ENCODE measurements at regions not wholly inside any gene's neighbourhood (a gene's known extent, or its start where the extent isn't known, plus 50 kb on each side); places are given as distances from the start of the nearest gene placed in this dataset.
"Not testable (repeated sequence)": the region's sequence is repeated elsewhere in the genome, so short reads cannot be mapped to it uniquely, and the experiment has no call there.

GRCh38 chr13:63249411-63250187 is 1834.0 kb upstream of the PCDH20 start (continued):
- no peak for TF ChIP-seq NFYB (IDR thresholded peaks at IDR 0.05; ENCODE audit: insufficient read depth, low read depth, low read length)
- TF ChIP-seq POLR2AphosphoS5 (IDR thresholded peaks at IDR 0.05; ENCODE audit: low read length): no peak
- no peak for TF ChIP-seq MEF2B (IDR thresholded peaks at IDR 0.05; ENCODE audit: partially characterized antibody, poor library complexity, severe bottlenecking)
- no peak for TF ChIP-seq NFIC (IDR thresholded peaks at IDR 0.05; ENCODE audit: low read depth, low read length)
- no peak for TF ChIP-seq SP1 (IDR thresholded peaks at IDR 0.05; ENCODE audit: low read depth, low read length)

GRCh38 chr13:63236667-63237396 is 1821.2 kb upstream of the PCDH20 start:
- H3K9me3 ChIP-seq (replicated peaks; ENCODE audit: control insufficient read depth, insufficient read depth, low read length); H2AFZ ChIP-seq (ENCODE audit: control insufficient read depth, low read depth, low read length); CTCF ChIA-PET; BruUV-seq (replicated peaks); DNase-seq (ENCODE audit: low read depth, low spot score); POLR2A ChIA-PET; ATAC-seq; H3K4me2 ChIP-seq (ENCODE audit: control insufficient read depth, insufficient read depth); H3K27me3 ChIP-seq (replicated peaks in 1 of 2; ENCODE audit: control insufficient read depth in 2 of 2, insufficient read depth in 2 of 2, low read length in 1 of 2); RAD21 ChIA-PET (ENCODE audit: unreplicated experiment); FAIRE-seq; H3K4me3 ChIP-seq; H3K4me1 ChIP-seq (ENCODE audit: control insufficient read depth, insufficient read depth, low read length); H3K9ac ChIP-seq (ENCODE audit: control insufficient read depth, insufficient read depth, low read length); H4K20me1 ChIP-seq (ENCODE audit: control insufficient read depth, insufficient read depth); H3K36me3 ChIP-seq (ENCODE audit: control insufficient read depth in 2 of 2, insufficient read depth in 2 of 2, low read length in 1 of 2); H3K27ac ChIP-seq (ENCODE audit: control insufficient read depth, insufficient read depth); in situ Hi-C loops (cut with MboI); H3K79me2 ChIP-seq (ENCODE audit: control insufficient read depth, insufficient read depth, low read length); SMC1A ChIA-PET (ENCODE audit: uncharacterized antibody, unreplicated experiment); intact Hi-C loops (cut with micrococcal nuclease; ENCODE audit: unreplicated experiment): not testable (repeated sequence)
- WGBS (ENCODE audit: insufficient coverage, insufficient replicate concordance, low lambda C conversion rate, missing lambda C conversion rate): 49% methylated on average over 15 of the region's 15 CpGs

- H3K4me1 ChIP-seq (ENCODE audit: control insufficient read depth, insufficient read depth, low read length); in situ Hi-C loops (cut with MboI); FAIRE-seq; SMC1A ChIA-PET (ENCODE audit: uncharacterized antibody, unreplicated experiment); DNase-seq (ENCODE audit: low read depth, low spot score); H2AFZ ChIP-seq (ENCODE audit: control insufficient read depth, low read depth, low read length); H4K20me1 ChIP-seq (ENCODE audit: control insufficient read depth, insufficient read depth); H3K27ac ChIP-seq (ENCODE audit: control insufficient read depth, insufficient read depth); RAD21 ChIA-PET (ENCODE audit: unreplicated experiment); CTCF ChIA-PET; H3K4me3 ChIP-seq; H3K36me3 ChIP-seq (ENCODE audit: control insufficient read depth in 2 of 2, insufficient read depth in 2 of 2, low read length in 1 of 2); H3K79me2 ChIP-seq (ENCODE audit: control insufficient read depth, insufficient read depth, low read length); H3K4me2 ChIP-seq (ENCODE audit: control insufficient read depth, insufficient read depth); POLR2A ChIA-PET; BruUV-seq (replicated peaks); H3K9me3 ChIP-seq (replicated peaks; ENCODE audit: control insufficient read depth, insufficient read depth, low read length); intact Hi-C loops (cut with micrococcal nuclease; ENCODE audit: unreplicated experiment); H3K9ac ChIP-seq (ENCODE audit: control insufficient read depth, insufficient read depth, low read length); ATAC-seq; H3K27me3 ChIP-seq (replicated peaks in 1 of 2; ENCODE audit: control insufficient read depth in 2 of 2, insufficient read depth in 2 of 2, low read length in 1 of 2): not testable (repeated sequence)
- whole genome bisulfite sequencing (ENCODE audit: insufficient coverage, insufficient replicate concordance, low lambda C conversion rate, missing lambda C conversion rate): 38% methylated on average over 3 of the region's 3 CpGs
Measured at GRCh38 chr13:63218596-63218995, 1802.9 kb upstream of the PCDH20 start.
